HEK293 (cell line): ENCODE measurements at regions not wholly inside any gene's neighbourhood (a gene's known extent, or its start where the extent isn't known, plus 50 kb on each side); places are given as distances from the start of the nearest gene placed in this dataset.

Experiments used
- CTCF ChIA-PET: fragments of 350-600 bp; formaldehyde crosslinking; extraction: SDS; loops from one replicate; lab custom pipeline; 2021; ENCODE audit warnings: antibody characterized with exemption; lab: Yijun Ruan, JAX
- POLR2A ChIA-PET: fragments of 300-600 bp; formaldehyde crosslinking; extraction: SDS; loops from one replicate; lab custom pipeline; 2020; ENCODE audit warnings: antibody characterized with exemption, inconsistent platforms; lab: Yijun Ruan, JAX
- H3K27ac ChIP-seq: fragments of 200-500 bp; sonication (Bioruptor generic); 2 replicates; pipeline ENCODE4 v1.5.1; 2014; ENCODE audit warnings: low read depth, low read length, control low read depth, inconsistent platforms; ENCODE audit errors: extremely low read depth
- H3K36me3 ChIP-seq, 2 experiments: fragments of 200-500 bp in 1 of 2; sonication (Bioruptor generic) in 1 of 2; 1 replicate in 1 of 2; 2 replicates in 1 of 2; pipeline ENCODE4 v1.5.1; 2014 to 2017; ENCODE audit warnings: inconsistent platforms in 2 of 2, low read length in 2 of 2; ENCODE audit not compliant: control insufficient read depth in 2 of 2, insufficient read depth in 1 of 2
- H3K4me1 ChIP-seq: fragments of 200-500 bp; sonication (Bioruptor generic); 2 replicates; pipeline ENCODE4 v1.5.1; 2014; ENCODE audit warnings: mild to moderate bottlenecking, low read length, inconsistent platforms; ENCODE audit not compliant: control insufficient read depth, insufficient read depth
- H3K4me3 ChIP-seq: 2 replicates; pipeline ENCODE4 v1.5.1; 2011; ENCODE audit warnings: low read depth, mild to moderate bottlenecking, control low read depth, low read length, moderate library complexity
- H3K9me3 ChIP-seq: fragments of 200-500 bp; sonication (Bioruptor generic); 2 replicates; pipeline ENCODE4 v1.5.1; 2014; ENCODE audit warnings: low read depth, low read length, inconsistent platforms; ENCODE audit not compliant: control insufficient read depth, insufficient read depth
- BCL11B ChIP-seq: fragments of 450-650 bp; formaldehyde crosslinking; IDR thresholded peaks from 2 replicates; pipeline ENCODE4 v1.5.1; 2016; ENCODE audit warnings: low read depth, missing biosample characterization, missing genetic modification characterization
- GLI4 ChIP-seq: fragments of 450-650 bp; formaldehyde crosslinking; IDR thresholded peaks from 2 replicates; pipeline ENCODE4 v1.5.1; 2016; ENCODE audit warnings: missing biosample characterization, missing genetic modification characterization
- KLF16 ChIP-seq: fragments of 450-650 bp; formaldehyde crosslinking; IDR thresholded peaks from 2 replicates; pipeline ENCODE4 v1.5.1; 2017; ENCODE audit warnings: missing biosample characterization, missing genetic modification characterization
- KLF9 ChIP-seq: fragments of 450-650 bp; formaldehyde crosslinking; IDR thresholded peaks from 2 replicates; pipeline ENCODE4 v1.5.1; 2016; ENCODE audit warnings: missing biosample characterization, missing genetic modification characterization, low read depth
- PRDM4 ChIP-seq: fragments of 450-650 bp; formaldehyde crosslinking; IDR thresholded peaks from 2 replicates; pipeline ENCODE4 v1.5.1; 2017; ENCODE audit warnings: missing biosample characterization, missing genetic modification characterization
- ZBTB1 ChIP-seq: fragments of 450-650 bp; formaldehyde crosslinking; IDR thresholded peaks from 2 replicates; pipeline ENCODE4 v1.5.1; 2016; ENCODE audit warnings: missing biosample characterization, missing genetic modification characterization
- ZBTB21 ChIP-seq: fragments of 450-650 bp; formaldehyde crosslinking; IDR thresholded peaks from 2 replicates; pipeline ENCODE4 v1.5.1; 2017; ENCODE audit warnings: missing biosample characterization, missing genetic modification characterization
- ZBTB44 ChIP-seq: fragments of 450-650 bp; IDR thresholded peaks from 2 replicates; pipeline ENCODE4 v1.5.1; 2018; ENCODE audit warnings: missing biosample characterization, mild to moderate bottlenecking, missing genetic modification characterization
- ZBTB7A ChIP-seq: fragments of 450-650 bp; formaldehyde crosslinking; IDR thresholded peaks from 2 replicates; pipeline ENCODE4 v1.5.1; 2016; ENCODE audit warnings: low read depth, missing biosample characterization, missing genetic modification characterization
- ZEB2 ChIP-seq: fragments of 450-650 bp; formaldehyde crosslinking; IDR thresholded peaks from 2 replicates; pipeline ENCODE4 v1.5.1; 2016; ENCODE audit warnings: missing biosample characterization, missing genetic modification characterization
- ZNF16 ChIP-seq: fragments of 450-650 bp; formaldehyde crosslinking; IDR thresholded peaks from 2 replicates; pipeline ENCODE4 v1.5.1; 2016; ENCODE audit warnings: low read depth, missing biosample characterization, missing genetic modification characterization
- ZNF26 ChIP-seq: fragments of 450-650 bp; formaldehyde crosslinking; IDR thresholded peaks from 2 replicates; pipeline ENCODE4 v1.5.1; 2016; ENCODE audit warnings: missing biosample characterization, missing genetic modification characterization
- ZNF280D ChIP-seq: fragments of 450-650 bp; formaldehyde crosslinking; IDR thresholded peaks from 2 replicates; pipeline ENCODE4 v1.5.1; 2016; ENCODE audit warnings: missing biosample characterization, missing genetic modification characterization
- ZNF335 ChIP-seq: fragments of 450-650 bp; formaldehyde crosslinking; conservative IDR thresholded peaks from 2 replicates; pipeline ENCODE4 v1.5.1; 2016; ENCODE audit warnings: missing biosample characterization, missing genetic modification characterization
- ZNF362 ChIP-seq: fragments of 450-650 bp; formaldehyde crosslinking; IDR thresholded peaks from 2 replicates; pipeline ENCODE4 v1.5.1; 2016; ENCODE audit warnings: missing biosample characterization, missing genetic modification characterization
- ZNF560 ChIP-seq: fragments of 450-650 bp; formaldehyde crosslinking; IDR thresholded peaks from 2 replicates; pipeline ENCODE4 v1.5.1; 2017; ENCODE audit warnings: missing biosample characterization, missing genetic modification characterization, borderline replicate concordance
- ZNF624 ChIP-seq: fragments of 450-650 bp; formaldehyde crosslinking; IDR thresholded peaks from 2 replicates; pipeline ENCODE4 v1.5.1; 2017; ENCODE audit warnings: missing biosample characterization, missing genetic modification characterization
- ZNF654 ChIP-seq: fragments of 450-650 bp; formaldehyde crosslinking; IDR thresholded peaks from 2 replicates; pipeline ENCODE4 v1.5.1; 2016; ENCODE audit warnings: low read depth, missing biosample characterization, missing genetic modification characterization
- ZNF747 ChIP-seq: fragments of 450-650 bp; formaldehyde crosslinking; IDR thresholded peaks from 2 replicates; pipeline ENCODE4 v1.5.1; 2016; ENCODE audit warnings: missing biosample characterization, missing genetic modification characterization
- ZSCAN23 ChIP-seq: fragments of 450-650 bp; formaldehyde crosslinking; IDR thresholded peaks from 2 replicates; pipeline ENCODE4 v1.5.1; 2016; ENCODE audit warnings: missing biosample characterization, missing genetic modification characterization

GRCh38 chr4:125780164-125780563 lies 465.4 kb downstream of the FAT4 start:
- H3K27ac ChIP-seq, result no peak overlapping the region
- no peaks in the 10 kb centered on the region for H3K9me3 ChIP-seq
- no peaks in the 10 kb centered on the region for H3K4me1 ChIP-seq
- TF ChIP-seq ZBTB21 (tag by site-specific recombination) (no peak), ZNF280D (tag by site-specific recombination) (no peak), ZBTB1 (tag by site-specific recombination) (no peak), ZNF335 (tag by site-specific recombination) (no peak), ZNF560 (tag by site-specific recombination) (no peak), GLI4 (tag by site-specific recombination) (no peak), KLF16 (tag by site-specific recombination) (no peak), ZNF624 (no peak), ZBTB7A (tag by site-specific recombination) (no peak), PRDM4 (tag by site-specific recombination) (no peak), ZNF26 (no peak), ZNF16 (tag by site-specific recombination) (no peak), ZNF747 (tag by site-specific recombination) (no peak), ZSCAN23 (tag by site-specific recombination) (no peak), KLF9 (no peak), BCL11B (no peak), ZNF362 (tag by site-specific recombination) (no peak), ZBTB44 (tag by site-specific recombination) (no peak), ZEB2 (no peak), ZNF654 (no peak)
- no peaks in the 10 kb centered on the region for H3K36me3 ChIP-seq
- ChIA-PET POLR2A (no interaction called here), CTCF (interaction anchor here (0.5 kb wide), 1 partner anchor 1057 kb away, joined by 3 read pairs; no protein-coding TSS in a partner anchor)
- H3K4me3 ChIP-seq, result no peak overlapping the region
